Thoracic aorta (tissue), 2 donors: ENCODE measurements at regions not wholly inside any gene's neighbourhood (a gene's known extent, or its start where the extent isn't known, plus 50 kb on each side); places are given as distances from the start of the nearest gene placed in this dataset.
"Not testable (repeated sequence)": the region's sequence is repeated elsewhere in the genome, so short reads cannot be mapped to it uniquely, and the experiment has no call there.

Experiments
- ATAC-seq: fragments of 150-250 bp; one replicate; pipeline ENCODE4 v1.8.0; 2017; ENCODE audit warnings: low read depth; ENCODE audit not compliant: insufficient number of reproducible peaks, low FRiP score
- DNase-seq: peaks from one replicate; pipeline ENCODE4 v3.0.0-alpha.2; 2020; ENCODE audit warnings: low spot score
- H3K27ac ChIP-seq, 2 donors: fragments of 200-600 bp; sonication (generic); 1 replicate in 1 of 2; 2 replicates in 1 of 2; pipeline ENCODE4 v1.5.1; 2016; ENCODE audit warnings: mild to moderate bottlenecking in 2 of 2, moderate library complexity in 2 of 2
- H3K27me3 ChIP-seq: fragments of 200-600 bp; sonication (generic); replicated peaks from 2 replicates; pipeline ENCODE4 v1.6.0; 2016; ENCODE audit warnings: mild to moderate bottlenecking; ENCODE audit not compliant: insufficient read depth
- H3K36me3 ChIP-seq: fragments of 200-600 bp; sonication (generic); one replicate; pipeline ENCODE4 v1.5.1; 2016
- H3K4me1 ChIP-seq, 2 donors: fragments of 200-600 bp; sonication (generic); 1 replicate in 1 of 2; 2 replicates in 1 of 2; pipeline versions ENCODE4 v1.5.1 to v1.6.0; 2016; ENCODE audit warnings: low read depth in 2 of 2, mild to moderate bottlenecking in 1 of 2; ENCODE audit not compliant: control insufficient read depth in 1 of 2
- H3K4me3 ChIP-seq: fragments of 200-600 bp; sonication (generic); 2 replicates; pipeline ENCODE4 v1.5.1; 2016; ENCODE audit warnings: mild to moderate bottlenecking
- H3K9me3 ChIP-seq: fragments of 200-600 bp; sonication (generic); 2 replicates; pipeline ENCODE4 v1.5.1; 2016
- CTCF ChIP-seq: fragments of 200-600 bp; sonication (generic); IDR thresholded peaks from one replicate; pipeline ENCODE4 v1.5.1; 2019; ENCODE audit warnings: antibody characterized with exemption

GRCh38 chr1:101410048-101410878, 173.4 kb downstream of the S1PR1 start:
- Histone ChIP-seq H3K36me3 (no peaks in the 10 kb centered on the region), H3K4me1 (no peaks in the 10 kb centered on the region), H3K27ac (no peak overlapping the region), H3K27me3 (no peaks in the 10 kb centered on the region), H3K4me3 (no peak overlapping the region), H3K9me3 (no peaks in the 10 kb centered on the region)
- DNase-seq (no peak), ATAC-seq (no peak)
- no peak for TF ChIP-seq CTCF

- no peak overlapping the region for H3K4me3 ChIP-seq
- H3K27me3 ChIP-seq = no peaks in the 10 kb centered on the region
- no peaks in the 10 kb centered on the region for H3K36me3 ChIP-seq
- H3K9me3 ChIP-seq = no peaks in the 10 kb centered on the region
- no peak for TF ChIP-seq CTCF
- no peaks in the 10 kb centered on the region for H3K4me1 ChIP-seq
- no peak overlapping the region for H3K27ac ChIP-seq
- no peak for ATAC-seq
- no peak for DNase-seq
These were observed 183.6 kb downstream of the S1PR1 start for GRCh38 chr1:101420406-101420805.

- H3K27me3 ChIP-seq, DNase-seq, H3K4me1 ChIP-seq, H3K36me3 ChIP-seq, H3K27ac ChIP-seq, H3K9me3 ChIP-seq, ATAC-seq, H3K4me3 ChIP-seq: not testable (repeated sequence)
These were observed 191.3 kb downstream of the S1PR1 start for GRCh38 chr1:101428083-101428482.

- Histone ChIP-seq H3K4me1 (no peaks in the 10 kb centered on the region), H3K36me3 (no peaks in the 10 kb centered on the region), H3K27ac (no peak overlapping the region), H3K4me3 (no peak overlapping the region), H3K27me3 (no peaks in the 10 kb centered on the region), H3K9me3 (no peaks in the 10 kb centered on the region)
- DNase-seq (no peak), ATAC-seq (no peak)
- no peak for TF ChIP-seq CTCF
These were observed 191.7 kb downstream of the S1PR1 start for GRCh38 chr1:101428562-101428961.

GRCh38 chr1:101431956-101432510, 195.2 kb downstream of the S1PR1 start:
- Histone ChIP-seq H3K9me3 (no peaks in the 10 kb centered on the region), H3K27me3 (no peaks in the 10 kb centered on the region), H3K27ac (no peak overlapping the region), H3K4me1 (no peaks in the 10 kb centered on the region), H3K4me3 (no peak overlapping the region), H3K36me3 (no peaks in the 10 kb centered on the region)
- TF ChIP-seq CTCF = no peak
- DNase-seq = no peak
- no peak for ATAC-seq
